ENCODE measurements at regions not wholly inside any gene's neighbourhood (a gene's known extent, or its start where the extent isn't known, plus 50 kb on each side); places are given as distances from the start of the nearest gene placed in this dataset.

DNA sequence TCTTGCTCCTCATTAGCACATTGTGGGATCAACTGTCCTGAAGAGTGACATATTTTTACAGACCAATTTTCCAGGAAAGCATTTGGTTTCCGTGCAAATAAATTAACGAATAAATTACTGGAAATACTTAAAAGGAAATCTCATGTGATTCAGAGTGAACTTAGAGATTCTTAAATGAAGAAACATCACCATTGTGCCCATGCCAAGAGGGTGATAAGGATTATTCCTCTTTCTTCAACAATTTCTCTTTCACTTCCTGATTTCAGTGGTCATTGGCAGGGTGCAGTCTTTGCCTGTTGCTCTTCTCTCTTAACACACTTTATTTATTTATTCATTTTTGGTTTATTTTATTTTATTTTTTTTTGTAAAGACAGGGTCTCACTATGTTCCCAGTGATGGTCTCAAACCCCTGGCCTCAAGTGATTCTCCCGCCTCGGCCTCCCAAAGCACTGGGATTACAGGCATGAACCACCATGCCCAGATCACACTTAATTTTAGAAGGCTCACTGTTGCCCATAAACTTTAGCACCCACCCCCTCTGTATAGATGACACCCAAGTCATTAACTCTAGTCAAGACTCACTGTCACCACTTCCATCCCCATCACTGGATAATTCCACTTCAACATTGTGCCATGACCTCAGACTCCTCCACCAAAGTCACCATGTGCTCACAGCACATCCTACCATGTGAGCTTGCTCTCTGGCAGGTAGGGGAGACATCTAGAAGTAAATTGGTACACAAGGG lies 92.6 kb upstream of the CERS6 start:
- 85 to 91% (median 86%) methylated on average over 4 of the region's 4 CpGs for WGBS, 3 donors
- TF ChIP-seq, protein P1, sequence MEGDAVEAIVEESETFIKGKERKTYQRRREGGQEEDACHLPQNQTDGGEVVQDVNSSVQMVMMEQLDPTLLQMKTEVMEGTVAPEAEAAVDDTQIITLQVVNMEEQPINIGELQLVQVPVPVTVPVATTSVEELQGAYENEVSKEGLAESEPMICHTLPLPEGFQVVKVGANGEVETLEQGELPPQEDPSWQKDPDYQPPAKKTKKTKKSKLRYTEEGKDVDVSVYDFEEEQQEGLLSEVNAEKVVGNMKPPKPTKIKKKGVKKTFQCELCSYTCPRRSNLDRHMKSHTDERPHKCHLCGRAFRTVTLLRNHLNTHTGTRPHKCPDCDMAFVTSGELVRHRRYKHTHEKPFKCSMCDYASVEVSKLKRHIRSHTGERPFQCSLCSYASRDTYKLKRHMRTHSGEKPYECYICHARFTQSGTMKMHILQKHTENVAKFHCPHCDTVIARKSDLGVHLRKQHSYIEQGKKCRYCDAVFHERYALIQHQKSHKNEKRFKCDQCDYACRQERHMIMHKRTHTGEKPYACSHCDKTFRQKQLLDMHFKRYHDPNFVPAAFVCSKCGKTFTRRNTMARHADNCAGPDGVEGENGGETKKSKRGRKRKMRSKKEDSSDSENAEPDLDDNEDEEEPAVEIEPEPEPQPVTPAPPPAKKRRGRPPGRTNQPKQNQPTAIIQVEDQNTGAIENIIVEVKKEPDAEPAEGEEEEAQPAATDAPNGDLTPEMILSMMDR (IDR thresholded peaks at IDR 0.05), result no peak
- Histone ChIP-seq H3K27me3 (ENCODE audit: insufficient read depth in 3 of 3, low read length in 2 of 3) (no peaks in the 10 kb centered on the region), H3K4me3 (no peak overlapping the region), H3K4me1 (no peaks in the 10 kb centered on the region), H3K9me3 (no peaks in the 10 kb centered on the region), H3K27ac (no peak overlapping the region), H3K36me3 (ENCODE audit: insufficient read depth in 1 of 2, low read depth in 1 of 2) (no peaks in the 10 kb centered on the region)
- no peak for ATAC-seq
- DNase-seq, result no peak
- intact Hi-C loops (cut with DNase I), result no loop called here

DNA sequence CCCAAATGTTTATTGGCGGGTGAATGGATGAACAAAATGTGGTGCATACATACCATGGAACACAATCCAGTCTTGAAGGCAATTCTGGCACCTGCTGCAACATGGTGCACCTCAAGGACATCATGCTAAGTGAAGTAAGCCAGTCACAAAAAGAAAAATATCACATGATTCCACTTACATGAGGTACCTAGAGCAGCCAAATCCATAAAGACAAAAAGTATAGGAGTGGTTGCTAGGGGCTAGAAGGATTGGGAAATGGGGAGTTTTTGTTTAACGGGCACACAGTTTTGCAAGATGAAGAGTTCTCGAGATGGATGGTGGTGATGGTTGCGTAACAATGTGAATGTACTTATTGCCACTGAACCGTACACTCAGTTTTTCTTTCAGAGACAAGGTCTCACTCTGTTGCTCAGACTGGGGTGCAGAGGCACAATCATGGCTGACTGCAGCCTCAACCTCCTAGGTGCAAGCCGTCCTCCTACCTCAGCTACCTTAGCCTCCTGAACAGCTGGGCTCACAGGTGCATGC lies 90.9 kb upstream of the CERS6 start:
- TF ChIP-seq, protein P1 (IDR thresholded peaks at IDR 0.05), result no peak
- no peaks in the 10 kb centered on the region for H3K36me3 ChIP-seq (ENCODE audit: insufficient read depth in 1 of 2, low read depth in 1 of 2)
- WGBS, 3 donors, result 91 to 97% (median 95%) methylated on average over 6 of the region's 6 CpGs
- intact Hi-C loops (cut with DNase I), result no loop called here
- DNase-seq (no peak), ATAC-seq (no peak)
- no peaks in the 10 kb centered on the region for H3K9me3 ChIP-seq
- no peaks in the 10 kb centered on the region for H3K4me1 ChIP-seq
- no peak overlapping the region for H3K27ac ChIP-seq
- no peak overlapping the region for H3K4me3 ChIP-seq
- H3K27me3 ChIP-seq (ENCODE audit: insufficient read depth in 3 of 3, low read length in 2 of 3), result no peaks in the 10 kb centered on the region

DNA sequence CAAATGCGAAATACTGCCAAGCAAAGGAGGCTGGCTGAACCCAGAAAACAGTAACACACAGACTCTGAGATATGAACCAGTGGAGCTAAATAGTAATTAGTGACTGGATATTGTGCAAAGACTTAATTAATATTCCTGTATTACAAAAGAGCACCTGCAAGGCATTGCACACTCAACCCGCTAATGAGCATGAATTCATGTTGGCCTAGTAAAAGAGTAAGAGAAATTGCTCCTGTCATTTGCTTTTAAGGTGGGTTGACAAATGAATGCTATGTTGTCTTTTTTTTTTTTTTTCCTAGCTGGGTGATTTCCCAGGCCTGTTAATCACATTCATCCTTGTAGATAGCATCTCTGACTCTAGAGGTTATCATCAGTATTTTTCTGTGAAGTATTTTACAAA lies 87.0 kb upstream of the CERS6 start:
- H3K27me3 ChIP-seq (ENCODE audit: insufficient read depth in 3 of 3, low read length in 2 of 3), result no peaks in the 10 kb centered on the region
- no peak overlapping the region for H3K27ac ChIP-seq
- H3K4me3 ChIP-seq, result no peak overlapping the region
- no peaks in the 10 kb centered on the region for H3K4me1 ChIP-seq
- H3K36me3 ChIP-seq (ENCODE audit: insufficient read depth in 1 of 2, low read depth in 1 of 2), result no peaks in the 10 kb centered on the region
- ATAC-seq (no peak), DNase-seq (no peak)
- no peaks in the 10 kb centered on the region for H3K9me3 ChIP-seq
- intact Hi-C loops (cut with DNase I), result no loop called here
- TF ChIP-seq, protein P1 (IDR thresholded peaks at IDR 0.05), result no peak
- 98 to 99% (median 98%) methylated on average over 2 of the region's 2 CpGs for WGBS, 3 donors

DNA sequence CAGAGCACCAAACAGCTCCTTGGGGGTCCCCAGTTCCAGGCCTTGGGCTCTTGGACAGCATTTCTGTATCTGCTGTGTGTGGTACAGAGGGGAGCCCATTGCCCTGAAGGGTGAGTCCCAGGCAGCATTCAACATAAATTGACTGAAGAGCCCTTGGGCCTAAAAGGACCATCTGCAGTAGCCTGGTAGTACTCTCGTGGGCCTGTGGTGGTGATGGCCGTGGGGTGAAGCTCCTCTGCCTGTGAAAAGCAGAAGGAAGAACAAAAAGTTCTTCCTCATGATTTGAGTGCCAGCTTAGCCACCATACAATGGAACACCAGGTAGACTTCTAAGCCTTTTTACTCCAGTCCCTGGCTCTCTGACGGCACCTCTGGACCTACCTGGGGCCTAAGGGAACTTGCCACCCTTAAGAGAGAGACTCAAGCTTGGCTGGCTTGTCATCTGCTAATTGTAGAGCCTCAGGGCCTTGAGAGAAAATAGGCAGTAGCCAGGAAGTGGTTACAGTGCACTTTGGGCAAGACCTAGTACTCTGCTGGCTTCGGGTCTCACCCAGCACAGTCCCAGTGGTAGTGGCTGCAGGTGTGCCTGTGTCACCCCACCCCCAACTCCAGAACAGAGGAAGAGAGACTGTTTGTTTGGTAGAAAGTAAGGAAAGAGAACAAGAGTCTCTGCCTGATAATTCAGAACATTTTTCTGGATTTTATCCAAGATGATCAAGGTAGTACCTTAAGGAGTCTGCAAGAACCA lies 84.6 kb upstream of the CERS6 start:
- H3K36me3 ChIP-seq (ENCODE audit: insufficient read depth in 1 of 2, low read depth in 1 of 2), result no peaks in the 10 kb centered on the region
- no peak overlapping the region for H3K4me3 ChIP-seq
- DNase-seq, result no peak
- H3K27me3 ChIP-seq (ENCODE audit: insufficient read depth in 3 of 3, low read length in 2 of 3), result no peaks in the 10 kb centered on the region
- WGBS, 3 donors, result 82 to 91% (median 85%) methylated on average over 4 of the region's 4 CpGs
- ATAC-seq, result no peak
- TF ChIP-seq, protein P1 (IDR thresholded peaks at IDR 0.05), result no peak
- no peaks in the 10 kb centered on the region for H3K9me3 ChIP-seq
- H3K27ac ChIP-seq, result no peak overlapping the region
- no peaks in the 10 kb centered on the region for H3K4me1 ChIP-seq
- intact Hi-C loops (cut with DNase I), result no loop called here
